NB4 (cell line): ENCODE measurements at regions not wholly inside any gene's neighbourhood (a gene's known extent, or its start where the extent isn't known, plus 50 kb on each side); places are given as distances from the start of the nearest gene placed in this dataset.

Experiments
- DNase-seq: peaks from one replicate; pipeline ENCODE4 v3.0.0; 2010; ENCODE audit warnings: low read depth
- H3K4me3 ChIP-seq: one replicate; pipeline ENCODE4 v1.5.1; 2011; ENCODE audit warnings: mild to moderate bottlenecking, low read depth, low read length, moderate library complexity
- MYC ChIP-seq: IDR thresholded peaks from 2 replicates; pipeline ENCODE4 v1.6.1; 2011; ENCODE audit warnings: low read depth, low read length
- POLR2A ChIP-seq: IDR thresholded peaks from 2 replicates; pipeline ENCODE4 v1.6.1; 2011; ENCODE audit warnings: mild to moderate bottlenecking; ENCODE audit not compliant: insufficient read length; ENCODE audit errors: extremely low read depth
- TF ChIP-seq, protein P1 (sequence below): IDR thresholded peaks from 2 replicates; pipeline ENCODE4 v1.6.1; 2011; ENCODE audit warnings: low read depth, low read length
- TF ChIP-seq, protein P2 (sequence below): IDR thresholded peaks from one replicate; pipeline ENCODE4 v1.5.1; 2012; ENCODE audit warnings: low read depth, low read length

DNA sequence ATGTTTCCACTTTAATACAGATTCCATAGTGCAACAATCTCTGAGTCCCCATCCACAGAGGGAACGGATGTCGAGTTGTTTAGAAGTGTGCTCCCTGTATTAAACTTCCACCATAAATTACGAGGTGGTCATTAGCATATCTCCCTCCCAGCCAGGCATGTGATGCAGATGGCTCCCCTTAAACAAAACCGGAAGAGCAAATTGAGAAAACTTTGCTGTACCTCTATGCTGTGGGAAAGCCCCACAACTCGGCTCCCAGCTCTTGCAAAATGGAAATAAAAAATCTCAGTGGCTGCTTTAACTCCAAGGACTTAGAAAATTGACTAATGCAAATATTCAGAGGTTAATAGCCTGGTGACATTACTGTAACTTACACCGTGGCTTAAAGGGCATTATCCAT lies 290.9 kb downstream of the MAF start:
- H3K4me3 ChIP-seq, result no peak overlapping the region
- TF ChIP-seq, protein P1, sequence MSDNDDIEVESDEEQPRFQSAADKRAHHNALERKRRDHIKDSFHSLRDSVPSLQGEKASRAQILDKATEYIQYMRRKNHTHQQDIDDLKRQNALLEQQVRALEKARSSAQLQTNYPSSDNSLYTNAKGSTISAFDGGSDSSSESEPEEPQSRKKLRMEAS, result no peak
- TF ChIP-seq, protein P2, sequence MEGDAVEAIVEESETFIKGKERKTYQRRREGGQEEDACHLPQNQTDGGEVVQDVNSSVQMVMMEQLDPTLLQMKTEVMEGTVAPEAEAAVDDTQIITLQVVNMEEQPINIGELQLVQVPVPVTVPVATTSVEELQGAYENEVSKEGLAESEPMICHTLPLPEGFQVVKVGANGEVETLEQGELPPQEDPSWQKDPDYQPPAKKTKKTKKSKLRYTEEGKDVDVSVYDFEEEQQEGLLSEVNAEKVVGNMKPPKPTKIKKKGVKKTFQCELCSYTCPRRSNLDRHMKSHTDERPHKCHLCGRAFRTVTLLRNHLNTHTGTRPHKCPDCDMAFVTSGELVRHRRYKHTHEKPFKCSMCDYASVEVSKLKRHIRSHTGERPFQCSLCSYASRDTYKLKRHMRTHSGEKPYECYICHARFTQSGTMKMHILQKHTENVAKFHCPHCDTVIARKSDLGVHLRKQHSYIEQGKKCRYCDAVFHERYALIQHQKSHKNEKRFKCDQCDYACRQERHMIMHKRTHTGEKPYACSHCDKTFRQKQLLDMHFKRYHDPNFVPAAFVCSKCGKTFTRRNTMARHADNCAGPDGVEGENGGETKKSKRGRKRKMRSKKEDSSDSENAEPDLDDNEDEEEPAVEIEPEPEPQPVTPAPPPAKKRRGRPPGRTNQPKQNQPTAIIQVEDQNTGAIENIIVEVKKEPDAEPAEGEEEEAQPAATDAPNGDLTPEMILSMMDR, result no peak
- TF ChIP-seq MYC, result no peak
- TF ChIP-seq POLR2A, result no peak
- no peak for DNase-seq

DNA sequence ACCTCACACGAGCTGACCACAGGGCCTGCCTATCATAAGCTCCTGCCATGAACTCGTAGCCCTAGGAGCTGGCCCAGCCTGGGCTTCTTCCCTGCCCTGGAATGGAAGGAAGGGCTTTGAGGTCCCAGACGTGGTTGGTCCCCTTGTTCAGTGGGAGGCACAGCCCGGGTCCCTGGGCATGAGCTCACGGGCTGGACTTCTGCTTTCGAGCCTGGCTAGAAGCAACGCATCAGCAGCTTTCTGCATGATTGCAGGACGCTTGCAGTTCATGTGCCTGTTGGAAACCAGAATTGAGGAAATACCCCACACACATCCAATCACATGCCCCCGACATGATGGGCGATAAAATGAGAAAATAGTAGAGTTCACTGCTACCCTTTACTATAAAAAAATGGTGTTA lies 293.3 kb downstream of the MAF start:
- no peak overlapping the region for H3K4me3 ChIP-seq
- TF ChIP-seq, protein P1, result no peak
- no peak for TF ChIP-seq POLR2A
- no peak for TF ChIP-seq MYC
- TF ChIP-seq, protein P2, result no peak
- peak; percentile 28 for DNase-seq

DNA sequence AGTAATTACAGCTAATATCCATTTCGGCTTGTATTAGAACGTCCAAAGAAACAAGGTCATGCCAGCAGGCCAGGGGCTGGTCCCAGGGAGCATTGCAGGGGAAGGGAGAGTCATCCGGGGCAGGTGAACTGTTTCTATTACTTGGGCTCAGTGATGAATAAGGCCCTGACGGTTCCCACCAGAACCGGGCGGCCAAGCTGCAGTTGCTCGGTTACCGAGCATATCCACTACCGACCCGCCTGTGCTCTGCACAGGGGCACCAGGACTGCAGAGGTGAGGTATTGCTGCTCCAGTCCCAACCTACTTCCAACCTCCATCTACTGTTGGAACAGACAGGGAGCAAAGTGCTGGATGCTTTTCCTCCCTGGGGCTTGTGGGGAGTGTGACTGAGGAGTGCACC lies 295.5 kb downstream of the MAF start:
- no peak overlapping the region for H3K4me3 ChIP-seq
- DNase-seq, result no peak
- TF ChIP-seq, protein P2, result no peak
- TF ChIP-seq, protein P1, result no peak
- no peak for TF ChIP-seq POLR2A
- no peak for TF ChIP-seq MYC

DNA sequence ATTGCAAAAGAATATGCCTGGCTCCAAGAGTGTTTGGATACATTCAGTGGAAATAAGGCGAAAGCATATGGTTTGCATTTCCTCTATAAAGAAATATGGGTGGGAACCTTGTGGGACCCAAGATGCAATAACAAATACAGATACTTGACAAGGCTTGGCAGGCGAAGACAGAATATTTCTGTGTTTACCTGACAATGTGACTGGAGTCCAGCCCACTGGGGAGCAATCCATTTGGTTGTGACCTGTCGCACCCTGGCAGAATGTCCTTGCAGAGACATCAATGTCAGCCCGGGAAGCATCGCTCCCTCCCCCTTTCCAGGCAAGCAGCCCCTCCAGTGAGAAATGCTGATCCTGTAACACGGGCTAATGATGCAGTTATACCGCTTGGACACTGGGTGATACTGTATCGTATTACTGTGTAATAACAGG lies 296.6 kb downstream of the MAF start:
- TF ChIP-seq, protein P2, result no peak
- TF ChIP-seq, protein P1, result no peak
- TF ChIP-seq POLR2A, result no peak
- TF ChIP-seq MYC, result no peak
- no peak for DNase-seq
- no peak overlapping the region for H3K4me3 ChIP-seq

DNA sequence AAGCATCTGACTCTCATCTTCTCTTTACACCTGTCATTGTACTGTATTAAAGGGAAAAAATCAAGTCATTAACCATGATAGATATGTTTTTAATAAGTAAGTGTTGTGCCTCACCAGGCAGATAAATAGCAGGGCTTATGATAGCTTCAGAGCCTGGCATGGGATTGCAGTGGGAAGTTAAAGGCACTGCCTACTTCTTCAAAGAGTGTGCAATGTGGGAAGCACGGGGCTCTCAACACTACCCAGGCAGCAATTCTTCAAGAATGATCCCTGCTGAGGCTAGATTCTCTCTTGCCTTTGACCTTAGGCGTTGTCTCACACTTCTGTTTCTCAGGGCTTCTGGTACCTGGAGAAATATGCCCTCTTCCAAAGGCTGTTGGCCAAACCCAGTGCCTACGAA lies 297.3 kb downstream of the MAF start:
- DNase-seq, result no peak
- TF ChIP-seq, protein P2, result no peak
- H3K4me3 ChIP-seq, result no peak overlapping the region

DNA sequence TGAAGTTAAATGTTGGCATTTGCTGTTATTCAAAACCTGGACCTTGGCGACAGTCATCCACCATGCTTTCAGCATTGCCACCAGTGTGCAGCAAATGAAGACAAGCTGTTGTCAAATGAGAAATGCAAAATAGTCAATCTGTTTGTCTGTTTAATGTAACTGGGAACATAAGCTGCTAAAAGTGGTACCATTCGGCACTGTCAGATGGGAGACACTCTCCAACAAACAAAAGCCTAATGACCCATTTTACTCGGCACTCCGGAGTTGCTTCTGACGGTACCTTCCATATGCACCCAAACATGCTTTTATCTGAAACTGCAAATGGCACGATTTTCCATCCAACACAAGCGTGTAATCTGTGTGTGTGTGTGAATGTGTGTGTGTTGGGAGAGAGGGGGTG lies 297.8 kb downstream of the MAF start:
- TF ChIP-seq MYC (no peak), POLR2A (no peak)
- TF ChIP-seq, protein P2, result no peak
- TF ChIP-seq, protein P1, result no peak
- no peak for DNase-seq
- H3K4me3 ChIP-seq, result no peak overlapping the region
